PFSK-1 (cell line): ENCODE measurements at regions not wholly inside any gene's neighbourhood (a gene's known extent, or its start where the extent isn't known, plus 50 kb on each side); places are given as distances from the start of the nearest gene placed in this dataset.

Experiments used
- FOXP2 ChIP-seq: optimal IDR thresholded peaks from 2 replicates; pipeline ENCODE3; 2011; ENCODE audit warnings: borderline replicate concordance, control low read depth, inconsistent platforms; ENCODE audit not compliant: insufficient read depth; ENCODE audit errors: extremely low read length, extremely low read depth
- POLR2AphosphoS5 ChIP-seq: IDR thresholded peaks from 2 replicates; pipeline ENCODE4 v1.6.1; 2012; ENCODE audit warnings: low read depth, mild to moderate bottlenecking, control low read depth, low read length, moderate library complexity
- TF ChIP-seq, protein P1 (sequence below), 2 experiments: IDR thresholded peaks; 2 replicates each; pipeline versions ENCODE4 v1.6.1 to v1.8.0; 2011 to 2012; ENCODE audit warnings: low read depth in 2 of 2, low read length in 2 of 2, control low read depth in 1 of 2, inconsistent platforms in 1 of 2, mild to moderate bottlenecking in 1 of 2, moderate library complexity in 1 of 2; ENCODE audit not compliant: insufficient read depth in 1 of 2

GRCh38 chr12:127231371-127231770 lies 1035.6 kb upstream of the TMEM132C start:
- TF ChIP-seq, protein P1, sequence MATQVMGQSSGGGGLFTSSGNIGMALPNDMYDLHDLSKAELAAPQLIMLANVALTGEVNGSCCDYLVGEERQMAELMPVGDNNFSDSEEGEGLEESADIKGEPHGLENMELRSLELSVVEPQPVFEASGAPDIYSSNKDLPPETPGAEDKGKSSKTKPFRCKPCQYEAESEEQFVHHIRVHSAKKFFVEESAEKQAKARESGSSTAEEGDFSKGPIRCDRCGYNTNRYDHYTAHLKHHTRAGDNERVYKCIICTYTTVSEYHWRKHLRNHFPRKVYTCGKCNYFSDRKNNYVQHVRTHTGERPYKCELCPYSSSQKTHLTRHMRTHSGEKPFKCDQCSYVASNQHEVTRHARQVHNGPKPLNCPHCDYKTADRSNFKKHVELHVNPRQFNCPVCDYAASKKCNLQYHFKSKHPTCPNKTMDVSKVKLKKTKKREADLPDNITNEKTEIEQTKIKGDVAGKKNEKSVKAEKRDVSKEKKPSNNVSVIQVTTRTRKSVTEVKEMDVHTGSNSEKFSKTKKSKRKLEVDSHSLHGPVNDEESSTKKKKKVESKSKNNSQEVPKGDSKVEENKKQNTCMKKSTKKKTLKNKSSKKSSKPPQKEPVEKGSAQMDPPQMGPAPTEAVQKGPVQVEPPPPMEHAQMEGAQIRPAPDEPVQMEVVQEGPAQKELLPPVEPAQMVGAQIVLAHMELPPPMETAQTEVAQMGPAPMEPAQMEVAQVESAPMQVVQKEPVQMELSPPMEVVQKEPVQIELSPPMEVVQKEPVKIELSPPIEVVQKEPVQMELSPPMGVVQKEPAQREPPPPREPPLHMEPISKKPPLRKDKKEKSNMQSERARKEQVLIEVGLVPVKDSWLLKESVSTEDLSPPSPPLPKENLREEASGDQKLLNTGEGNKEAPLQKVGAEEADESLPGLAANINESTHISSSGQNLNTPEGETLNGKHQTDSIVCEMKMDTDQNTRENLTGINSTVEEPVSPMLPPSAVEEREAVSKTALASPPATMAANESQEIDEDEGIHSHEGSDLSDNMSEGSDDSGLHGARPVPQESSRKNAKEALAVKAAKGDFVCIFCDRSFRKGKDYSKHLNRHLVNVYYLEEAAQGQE (IDR thresholded peaks at IDR 0.05; ENCODE audit: insufficient read depth in 1 of 2, low read depth in 2 of 2, low read length in 2 of 2) = no peak
- TF ChIP-seq POLR2AphosphoS5 = no peak
- no peak for TF ChIP-seq FOXP2
